Coronary artery (tissue), 2 donors: ENCODE measurements at regions not wholly inside any gene's neighbourhood (a gene's known extent, or its start where the extent isn't known, plus 50 kb on each side); places are given as distances from the start of the nearest gene placed in this dataset.

Experiments used
- DNase-seq: peaks from one replicate; pipeline ENCODE4 v3.0.0-alpha.2; 2017; ENCODE audit warnings: low spot score
- H3K27ac ChIP-seq, 2 donors: fragments of 200-600 bp; sonication (generic); one replicate each; pipeline ENCODE4 v1.5.1; 2016 to 2019
- H3K4me3 ChIP-seq: fragments of 200-600 bp; sonication (generic); 2 replicates; pipeline ENCODE4 v1.5.1; 2016; ENCODE audit warnings: mild to moderate bottlenecking, moderate library complexity
- TF ChIP-seq, protein P1 (sequence below): fragments of 200-600 bp; sonication (generic); IDR thresholded peaks from one replicate; pipeline ENCODE4 v1.5.1; 2019; ENCODE audit warnings: antibody characterized with exemption

GRCh38 chr5:42361315-42361688 is 61.9 kb upstream of the GHR start:
- TF ChIP-seq, protein P1, sequence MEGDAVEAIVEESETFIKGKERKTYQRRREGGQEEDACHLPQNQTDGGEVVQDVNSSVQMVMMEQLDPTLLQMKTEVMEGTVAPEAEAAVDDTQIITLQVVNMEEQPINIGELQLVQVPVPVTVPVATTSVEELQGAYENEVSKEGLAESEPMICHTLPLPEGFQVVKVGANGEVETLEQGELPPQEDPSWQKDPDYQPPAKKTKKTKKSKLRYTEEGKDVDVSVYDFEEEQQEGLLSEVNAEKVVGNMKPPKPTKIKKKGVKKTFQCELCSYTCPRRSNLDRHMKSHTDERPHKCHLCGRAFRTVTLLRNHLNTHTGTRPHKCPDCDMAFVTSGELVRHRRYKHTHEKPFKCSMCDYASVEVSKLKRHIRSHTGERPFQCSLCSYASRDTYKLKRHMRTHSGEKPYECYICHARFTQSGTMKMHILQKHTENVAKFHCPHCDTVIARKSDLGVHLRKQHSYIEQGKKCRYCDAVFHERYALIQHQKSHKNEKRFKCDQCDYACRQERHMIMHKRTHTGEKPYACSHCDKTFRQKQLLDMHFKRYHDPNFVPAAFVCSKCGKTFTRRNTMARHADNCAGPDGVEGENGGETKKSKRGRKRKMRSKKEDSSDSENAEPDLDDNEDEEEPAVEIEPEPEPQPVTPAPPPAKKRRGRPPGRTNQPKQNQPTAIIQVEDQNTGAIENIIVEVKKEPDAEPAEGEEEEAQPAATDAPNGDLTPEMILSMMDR: no peak
- no peak for DNase-seq
- Histone ChIP-seq H3K27ac (no peak overlapping the region), H3K4me3 (no peak overlapping the region)

DNA sequence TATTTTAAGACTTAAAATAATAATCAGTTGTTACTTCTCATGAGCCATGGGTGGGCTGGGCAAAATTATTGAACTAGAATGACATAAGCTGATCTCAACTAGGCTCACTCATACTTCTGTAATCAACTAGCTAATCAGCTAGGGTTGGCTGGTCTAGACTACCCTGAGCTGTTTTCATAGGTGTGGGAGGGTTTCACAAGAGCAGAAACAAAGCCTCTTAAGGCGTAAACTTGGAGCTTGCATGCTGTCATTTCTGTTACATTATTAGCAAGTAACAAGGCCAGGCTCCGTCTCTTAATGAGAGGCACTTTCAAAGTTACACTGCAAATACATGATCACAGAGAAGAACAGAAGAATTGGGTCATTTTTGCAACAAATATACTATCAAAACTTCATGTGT is 57.2 kb upstream of the GHR start:
- H3K4me3 ChIP-seq: no peak overlapping the region
- TF ChIP-seq, protein P1: no peak
- DNase-seq: no peak
- no peak overlapping the region for H3K27ac ChIP-seq
